ENCODE measurements at regions not wholly inside any gene's neighbourhood (a gene's known extent, or its start where the extent isn't known, plus 50 kb on each side); places are given as distances from the start of the nearest gene placed in this dataset.

DNA sequence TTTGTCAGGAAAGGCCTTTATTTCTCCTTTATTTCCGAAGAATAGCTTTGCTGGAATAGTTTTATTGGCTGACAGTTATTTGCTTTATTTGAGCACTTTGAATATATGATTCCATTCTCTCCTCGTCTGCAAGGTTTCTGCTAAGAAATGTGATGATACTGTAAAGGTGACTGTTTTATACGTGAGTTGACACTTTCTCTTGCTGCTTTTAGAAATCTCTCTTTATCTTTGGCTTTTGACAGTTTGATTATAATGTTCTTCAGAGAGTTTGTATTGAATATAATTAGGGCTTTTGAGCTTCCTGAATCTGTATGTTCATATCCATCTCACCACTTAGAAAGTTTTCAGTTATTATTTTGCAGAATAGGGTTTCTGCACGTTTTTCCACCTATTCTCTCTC, 1003.7 kb upstream of the SLIT2 start:
- TF ChIP-seq, protein P1, sequence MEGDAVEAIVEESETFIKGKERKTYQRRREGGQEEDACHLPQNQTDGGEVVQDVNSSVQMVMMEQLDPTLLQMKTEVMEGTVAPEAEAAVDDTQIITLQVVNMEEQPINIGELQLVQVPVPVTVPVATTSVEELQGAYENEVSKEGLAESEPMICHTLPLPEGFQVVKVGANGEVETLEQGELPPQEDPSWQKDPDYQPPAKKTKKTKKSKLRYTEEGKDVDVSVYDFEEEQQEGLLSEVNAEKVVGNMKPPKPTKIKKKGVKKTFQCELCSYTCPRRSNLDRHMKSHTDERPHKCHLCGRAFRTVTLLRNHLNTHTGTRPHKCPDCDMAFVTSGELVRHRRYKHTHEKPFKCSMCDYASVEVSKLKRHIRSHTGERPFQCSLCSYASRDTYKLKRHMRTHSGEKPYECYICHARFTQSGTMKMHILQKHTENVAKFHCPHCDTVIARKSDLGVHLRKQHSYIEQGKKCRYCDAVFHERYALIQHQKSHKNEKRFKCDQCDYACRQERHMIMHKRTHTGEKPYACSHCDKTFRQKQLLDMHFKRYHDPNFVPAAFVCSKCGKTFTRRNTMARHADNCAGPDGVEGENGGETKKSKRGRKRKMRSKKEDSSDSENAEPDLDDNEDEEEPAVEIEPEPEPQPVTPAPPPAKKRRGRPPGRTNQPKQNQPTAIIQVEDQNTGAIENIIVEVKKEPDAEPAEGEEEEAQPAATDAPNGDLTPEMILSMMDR (IDR thresholded peaks at IDR 0.05; ENCODE audit: insufficient read depth, low read length): no peak
- TF ChIP-seq REST (IDR thresholded peaks at IDR 0.05; ENCODE audit: insufficient replicate concordance, low read depth) (no peak), POLR2AphosphoS5 (IDR thresholded peaks at IDR 0.05; ENCODE audit: low read depth) (no peak), GABPA (IDR thresholded peaks at IDR 0.05; ENCODE audit: low read depth) (no peak), SPI1 (IDR thresholded peaks at IDR 0.05; ENCODE audit: borderline replicate concordance, low read depth) (no peak)

Measured in HL-60 (cell line).